GM12878 (cell line): ENCODE measurements at regions not wholly inside any gene's neighbourhood (a gene's known extent, or its start where the extent isn't known, plus 50 kb on each side); places are given as distances from the start of the nearest gene placed in this dataset.

ENCODE experiments used
- ATAC-seq: fragments of 200-7000 bp; cut with Tn5 transposase; 3 replicates; pipeline ENCODE4 v1.9.1; 2020; ENCODE audit warnings: mild to moderate bottlenecking, moderate library complexity
- BruUV-seq: library from RNA; stranded (reverse); fragments of 400-500 nt; replicated peaks from 2 replicates; lab custom pipeline; 2021; lab: Mats Ljungman, UMichigan
- CTCF ChIA-PET: fragments of 300-600 bp; sonication (Branson Sonifier 250); formaldehyde crosslinking; extraction: SDS; loops from one replicate; lab custom pipeline; 2021; ENCODE audit warnings: inconsistent platforms; lab: Yijun Ruan, JAX
- POLR2A ChIA-PET: fragments of 350-600 bp; formaldehyde crosslinking; extraction: SDS; loops from one replicate; lab custom pipeline; 2021; ENCODE audit warnings: inconsistent platforms; lab: Charles Lee
- RAD21 ChIA-PET: fragments of 300-600 bp; sonication (Branson Sonifier 250); formaldehyde crosslinking; loops from one replicate; lab custom pipeline; 2023; ENCODE audit warnings: antibody characterized with exemption; ENCODE audit not compliant: unreplicated experiment; lab: Charles Lee
- SMC1A ChIA-PET: fragments of 300-600 bp; sonication (Branson Sonifier 250); formaldehyde crosslinking; loops from one replicate; lab custom pipeline; 2023; ENCODE audit not compliant: unreplicated experiment, uncharacterized antibody; lab: Charles Lee
- DNase-seq: peaks from one replicate; pipeline ENCODE4 v3.0.0-alpha.2; 2011; ENCODE audit warnings: low read depth, low spot score
- FAIRE-seq: peaks from 3 replicates; lab custom pipeline; 2011; peaks lifted over from hg19 to GRCh38; lab: Jason Lieb, UNC
- H2AFZ ChIP-seq: 2 replicates; pipeline ENCODE4 v1.6.0; 2011; ENCODE audit warnings: low read depth, low read length, control low read depth; ENCODE audit not compliant: control insufficient read depth
- H3K27ac ChIP-seq: 2 replicates; pipeline ENCODE4 v1.5.1; 2011; ENCODE audit warnings: control low read depth; ENCODE audit not compliant: control insufficient read depth, insufficient read depth
- H3K27me3 ChIP-seq, 2 experiments: replicated peaks in 1 of 2; 2 replicates each; pipeline versions ENCODE4 v1.6.0 to v1.6.1; 2011; ENCODE audit warnings: low read length in 1 of 2; ENCODE audit not compliant: control insufficient read depth in 2 of 2, insufficient read depth in 2 of 2
- H3K36me3 ChIP-seq, 2 experiments: 2 replicates each; pipeline ENCODE4 v1.5.1; 2011; ENCODE audit warnings: low read length in 1 of 2; ENCODE audit not compliant: control insufficient read depth in 2 of 2, insufficient read depth in 2 of 2
- H3K4me1 ChIP-seq: 2 replicates; pipeline ENCODE4 v1.6.1; 2011; ENCODE audit warnings: mild to moderate bottlenecking, low read length, moderate library complexity, mixed read lengths; ENCODE audit not compliant: control insufficient read depth, insufficient read depth
- H3K4me2 ChIP-seq: 2 replicates; pipeline ENCODE4 v1.6.0; 2011; ENCODE audit warnings: control low read depth; ENCODE audit not compliant: control insufficient read depth, insufficient read depth
- H3K4me3 ChIP-seq: fragments of 200-600 bp; sonication (generic); 2 replicates; pipeline ENCODE4 v1.5.1; 2016
- H3K79me2 ChIP-seq: 2 replicates; pipeline ENCODE4 v1.6.0; 2011; ENCODE audit warnings: low read length; ENCODE audit not compliant: control insufficient read depth, insufficient read depth
- H3K9ac ChIP-seq: 2 replicates; pipeline ENCODE4 v1.8.0; 2011; ENCODE audit warnings: low read length, control low read depth, mixed read lengths; ENCODE audit not compliant: control insufficient read depth, insufficient read depth
- H3K9me3 ChIP-seq: replicated peaks from 3 replicates; pipeline ENCODE4 v1.5.1; 2011; ENCODE audit warnings: mild to moderate bottlenecking, low read length; ENCODE audit not compliant: control insufficient read depth, insufficient read depth
- H4K20me1 ChIP-seq: 2 replicates; pipeline ENCODE4 v1.6.0; 2011; ENCODE audit not compliant: control insufficient read depth, insufficient read depth
- ATF7 ChIP-seq: fragments of 450-650 bp; IDR thresholded peaks from 2 replicates; pipeline ENCODE4 v1.6.1; 2016; ENCODE audit warnings: low read depth, mild to moderate bottlenecking
- ETV6 ChIP-seq, 2 experiments: fragments of 450-650 bp in 1 of 2; IDR thresholded peaks in 1 of 2; conservative IDR thresholded peaks in 1 of 2; 2 replicates each; pipeline ENCODE4 v1.6.1; 2014; ENCODE audit warnings: antibody characterized with exemption in 1 of 2, borderline replicate concordance in 1 of 2, low read depth in 1 of 2, mild to moderate bottlenecking in 1 of 2, moderate library complexity in 1 of 2
- HDAC6 ChIP-seq: fragments of 200-600 bp; sonication (generic); IDR thresholded peaks from one replicate; pipeline ENCODE4 v1.8.0; 2017; ENCODE audit warnings: antibody characterized with exemption; ENCODE audit not compliant: unreplicated experiment
- IRF4 ChIP-seq: IDR thresholded peaks from 2 replicates; pipeline ENCODE4 v1.6.1; 2011; ENCODE audit warnings: low read depth, low read length
- NRF1 ChIP-seq: conservative IDR thresholded peaks from 2 replicates; pipeline ENCODE4 v1.6.1; 2011; ENCODE audit warnings: mild to moderate bottlenecking, low read depth, low read length, improper control_type of control experiment
- TBL1XR1 ChIP-seq: IDR thresholded peaks from 2 replicates; pipeline ENCODE4 v1.6.1; 2012; ENCODE audit warnings: low read depth, low read length, improper control_type of control experiment
- TCF3 ChIP-seq: IDR thresholded peaks from 2 replicates; pipeline ENCODE4 v1.6.1; 2012; ENCODE audit warnings: low read depth, mild to moderate bottlenecking, low read length, borderline replicate concordance; ENCODE audit not compliant: insufficient read depth
- WGBS: methylation state at CpG from one replicate; pipeline ENCODE4 v1.1.6; 2016; ENCODE audit warnings: low lambda C conversion rate; ENCODE audit not compliant: insufficient replicate concordance, insufficient coverage; ENCODE audit errors: missing lambda C conversion rate; 5-methylcytosine and 5-hydroxymethylcytosine counted together
- in situ Hi-C: fragments of 300-500 bp; cut with MboI; formaldehyde crosslinking; loops from 9 replicates; pipeline ENCODE4 v1.14.3; 2018; ENCODE audit warnings: mixed read lengths
- intact Hi-C: fragments of 100-400 bp; cut with micrococcal nuclease; formaldehyde crosslinking; loops from one replicate; pipeline ENCODE4 v1.14.2; 2022; ENCODE audit not compliant: unreplicated experiment

DNA sequence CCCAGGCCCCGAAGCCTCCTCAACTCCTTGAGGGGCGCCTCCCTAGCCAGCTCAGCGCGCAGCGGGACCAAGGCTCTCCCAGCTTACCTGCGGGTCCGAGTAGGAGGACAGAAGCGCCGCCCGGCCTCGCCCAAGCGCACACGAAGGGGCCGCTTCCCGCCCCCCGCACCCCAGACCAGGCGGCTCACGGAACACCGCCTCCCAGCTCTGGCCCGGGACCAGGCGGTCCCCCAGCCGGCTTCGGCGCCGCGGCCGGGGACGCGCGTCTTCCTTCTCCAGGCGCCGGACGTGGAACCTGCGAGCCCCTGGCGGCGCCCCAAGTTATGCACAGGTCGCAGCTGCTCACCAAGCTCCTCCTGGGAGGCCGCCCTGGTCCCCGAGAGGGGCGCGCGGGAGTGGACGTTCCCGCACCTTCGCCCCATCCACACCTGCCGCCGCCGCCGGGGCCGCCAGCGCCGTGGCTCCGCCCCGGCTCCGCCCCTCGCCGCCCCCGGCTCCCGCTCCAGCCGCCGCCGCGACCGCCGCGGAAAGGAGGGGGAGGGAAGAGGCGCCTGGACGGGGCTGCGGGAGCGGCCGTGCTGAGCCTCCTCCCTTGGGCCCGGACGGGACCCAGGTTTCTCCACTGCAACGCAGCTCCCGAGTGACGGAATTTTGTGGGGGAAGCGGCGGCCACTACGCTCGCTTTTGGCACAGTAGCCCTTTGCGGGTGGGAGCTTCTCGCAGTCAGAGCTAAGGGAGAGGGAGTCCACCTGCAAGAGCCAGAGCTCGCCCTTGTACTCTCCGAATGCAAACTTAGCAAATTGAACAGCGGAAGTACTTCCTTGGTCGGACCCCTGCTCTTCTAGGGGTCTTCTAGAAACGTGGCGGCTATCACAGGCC, 77.5 kb upstream of the IFNE start:
- H3K9ac ChIP-seq: no peak overlapping the region
- peak overlapping the region; percentile 18 for H2AFZ ChIP-seq
- no peaks in the 10 kb centered on the region for H3K4me1 ChIP-seq
- no peak for FAIRE-seq
- no peak overlapping the region for H3K27ac ChIP-seq
- no peaks in the 10 kb centered on the region for H4K20me1 ChIP-seq
- no peaks in the 10 kb centered on the region for H3K9me3 ChIP-seq
- no peak for DNase-seq
- TF ChIP-seq TBL1XR1 (no peak), TCF3 (no peak), HDAC6 (peak; percentile 39)
- TF ChIP-seq, all 136 proteins: peak for 1
- Histone ChIP-seq H3K27me3 (peaks cover 3 to 17% of the 10 kb centered on the region in 2 experiments), H3K4me3 (peak overlapping the region; percentile 41; the same call in 1 of the 2 replicates), H3K36me3 (no peaks in the 10 kb centered on the region), H3K4me2 (peak overlapping the region; percentile 87), H3K79me2 (no peaks in the 10 kb centered on the region)
- ChIA-PET CTCF (no interaction called here), RAD21 (no interaction called here), SMC1A (no interaction called here), POLR2A (no interaction called here)
- 29% methylated on average over 70 of the region's 88 CpGs for WGBS
- BruUV-seq: no TSS peak
- peak; percentile 62 for ATAC-seq
- intact Hi-C loops (no loop called here), in situ Hi-C loops (no loop called here)

DNA sequence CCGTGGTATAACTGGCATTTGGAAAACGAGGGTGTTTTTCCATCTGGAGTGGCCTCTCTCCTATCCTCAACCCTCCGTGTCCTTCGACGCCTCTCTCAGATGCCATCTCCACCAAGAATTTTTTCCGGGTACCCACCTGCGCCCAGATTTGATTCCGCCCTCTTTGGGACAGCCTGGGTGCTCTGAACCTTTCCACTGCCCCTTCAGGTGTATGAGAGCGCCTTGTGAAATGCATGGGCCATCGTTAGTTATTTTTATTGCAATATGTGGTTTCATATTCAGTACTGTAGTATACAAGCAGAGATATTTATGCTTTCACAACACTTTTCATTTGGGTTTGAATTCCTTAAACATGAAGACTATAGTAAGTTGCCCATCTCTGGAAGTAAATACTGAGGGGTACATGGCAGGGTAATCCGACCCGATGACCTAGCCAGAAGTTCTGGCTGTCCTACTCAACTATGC, 78.2 kb upstream of the IFNE start:
- no peak overlapping the region for H3K27ac ChIP-seq
- no peaks in the 10 kb centered on the region for H3K4me1 ChIP-seq
- RAD21 ChIA-PET: no interaction called here
- in situ Hi-C loops: no loop called here
- H2AFZ ChIP-seq: no peak overlapping the region
- CTCF ChIA-PET: no interaction called here
- H3K4me3 ChIP-seq: no peak overlapping the region
- no peaks in the 10 kb centered on the region for H3K9me3 ChIP-seq
- DNase-seq (no peak), ATAC-seq (no peak), FAIRE-seq (no peak)
- no peaks in the 10 kb centered on the region for H3K79me2 ChIP-seq
- H3K4me2 ChIP-seq: no peak overlapping the region; the same call in 1 of the 2 replicates
- SMC1A ChIA-PET: no interaction called here
- H3K36me3 ChIP-seq: no peaks in the 10 kb centered on the region
- no peaks in the 10 kb centered on the region for H4K20me1 ChIP-seq
- H3K9ac ChIP-seq: no peak overlapping the region
- TF ChIP-seq NRF1 (no peak), ETV6 (conservative IDR thresholded peaks at IDR 0.05 in 1 of 2, IDR thresholded peaks at IDR 0.05 in 1 of 2; ENCODE audit: borderline replicate concordance in 1 of 2, low read depth in 1 of 2) (no peak), IRF4 (no peak), ATF7 (no peak)
- 67% methylated on average over 12 of the region's 12 CpGs for WGBS
- no TSS peak for BruUV-seq
- POLR2A ChIA-PET: no interaction called here
- intact Hi-C loops: no loop called here
- peaks cover 3 to 17% of the 10 kb centered on the region in 2 experiments for H3K27me3 ChIP-seq
